ENCODE measurements at regions not wholly inside any gene's neighbourhood (a gene's known extent, or its start where the extent isn't known, plus 50 kb on each side); places are given as distances from the start of the nearest gene placed in this dataset.
"Not testable (repeated sequence)": the region's sequence is repeated elsewhere in the genome, so short reads cannot be mapped to it uniquely, and the experiment has no call there.

GRCh38 chr20:16801919-16802651 lies 53.9 kb downstream of the OTOR start:
- DNase-seq = peak in 52 of 58 donors; percentile 2 to 85 (median 30)

GRCh38 chr20:16802652-16802935 lies 54.4 kb downstream of the OTOR start:
- DNase-seq = no peak

- peak in 53 of 58 donors; percentile 3 to 74 (median 37) for DNase-seq
Observed at GRCh38 chr20:16803965-16804792, 56.0 kb downstream of the OTOR start.

DNA sequence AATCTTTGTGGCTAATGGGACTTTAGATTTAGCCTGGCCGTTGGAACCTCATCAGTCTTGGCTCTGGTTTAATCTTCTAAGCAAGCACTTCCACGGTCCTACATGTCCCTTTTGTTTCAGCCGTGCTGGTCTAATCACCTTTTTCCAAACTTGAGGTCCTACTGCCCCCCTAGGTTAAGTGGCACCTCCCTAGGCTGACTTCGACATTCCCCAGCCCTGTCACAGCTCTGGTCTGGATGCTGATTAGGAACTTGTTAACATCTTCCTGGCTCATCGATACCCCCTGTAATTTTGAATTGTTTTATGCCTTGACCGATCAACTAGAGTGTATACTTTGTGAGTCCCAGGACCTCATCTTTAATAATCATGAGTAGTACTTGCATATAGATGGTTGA lies 56.6 kb downstream of the OTOR start:
- DNase-seq = no peak

DNA sequence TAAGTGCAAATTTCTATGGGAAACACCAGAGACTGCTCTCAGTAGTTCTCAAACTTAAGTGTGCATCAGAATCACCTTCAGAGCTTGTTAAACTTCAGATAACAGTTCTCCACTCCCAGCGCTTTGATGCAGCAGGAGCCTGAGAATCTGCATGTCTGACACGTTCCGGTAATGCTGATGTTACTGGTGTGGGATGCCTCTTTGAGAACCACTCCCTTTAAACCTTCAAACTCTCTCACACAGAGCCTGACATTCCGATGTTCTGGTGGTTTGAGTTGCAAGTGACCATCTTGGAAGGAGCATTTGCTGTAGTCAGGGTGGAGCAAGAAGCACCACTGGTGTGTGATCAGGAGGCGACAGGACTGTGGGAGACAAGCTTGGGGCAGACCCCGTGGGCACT lies 57.9 kb downstream of the OTOR start:
- DNase-seq = no peak

- DNase-seq = no peak
Observed at GRCh38 chr20:16806886-16807285, 58.7 kb downstream of the OTOR start.

DNA sequence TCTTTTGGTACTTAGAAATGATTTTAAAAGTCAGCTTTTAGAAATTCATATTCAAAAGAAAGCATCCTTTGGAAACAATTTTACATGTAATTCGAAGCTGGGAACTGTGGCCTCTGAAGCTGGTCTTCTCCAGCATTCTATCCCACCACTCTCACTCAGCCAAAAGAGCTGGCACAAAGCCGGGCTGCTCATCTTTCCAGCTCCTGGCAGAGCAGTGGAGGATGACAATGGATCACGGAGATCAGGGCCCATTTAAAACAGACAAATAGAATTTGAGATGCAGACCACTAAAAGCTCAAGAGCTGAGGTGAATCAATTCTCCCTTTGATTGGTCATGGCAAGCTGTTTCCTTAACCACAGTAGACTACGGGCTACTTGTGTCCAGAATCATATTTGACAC lies 60.6 kb downstream of the OTOR start:
- DNase-seq = no peak

- no peak for DNase-seq
Observed at GRCh38 chr20:16810216-16810615, 62.1 kb downstream of the OTOR start.

- DNase-seq = no peak
Observed at GRCh38 chr20:16816192-16816591, 68.0 kb downstream of the OTOR start.

DNA sequence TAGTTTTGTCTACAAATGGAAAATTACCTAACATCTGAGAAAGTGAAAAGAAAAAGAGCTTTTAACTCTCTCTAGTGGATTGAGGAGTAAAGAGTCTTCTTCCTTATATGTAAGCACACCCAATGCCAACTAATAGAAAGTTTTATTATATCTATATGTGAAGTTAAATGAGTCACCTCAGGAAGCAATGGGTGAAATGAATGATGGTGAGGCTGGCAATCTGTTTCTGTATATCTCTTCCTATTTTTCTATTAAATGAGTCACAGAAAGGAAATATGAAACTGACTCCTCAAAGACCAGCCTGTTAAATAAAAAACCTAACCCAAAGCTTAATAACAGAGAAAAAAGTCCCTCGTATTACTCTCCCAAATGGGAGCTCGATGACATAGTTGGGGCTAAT lies 71.3 kb downstream of the OTOR start:
- no peak for DNase-seq

DNA sequence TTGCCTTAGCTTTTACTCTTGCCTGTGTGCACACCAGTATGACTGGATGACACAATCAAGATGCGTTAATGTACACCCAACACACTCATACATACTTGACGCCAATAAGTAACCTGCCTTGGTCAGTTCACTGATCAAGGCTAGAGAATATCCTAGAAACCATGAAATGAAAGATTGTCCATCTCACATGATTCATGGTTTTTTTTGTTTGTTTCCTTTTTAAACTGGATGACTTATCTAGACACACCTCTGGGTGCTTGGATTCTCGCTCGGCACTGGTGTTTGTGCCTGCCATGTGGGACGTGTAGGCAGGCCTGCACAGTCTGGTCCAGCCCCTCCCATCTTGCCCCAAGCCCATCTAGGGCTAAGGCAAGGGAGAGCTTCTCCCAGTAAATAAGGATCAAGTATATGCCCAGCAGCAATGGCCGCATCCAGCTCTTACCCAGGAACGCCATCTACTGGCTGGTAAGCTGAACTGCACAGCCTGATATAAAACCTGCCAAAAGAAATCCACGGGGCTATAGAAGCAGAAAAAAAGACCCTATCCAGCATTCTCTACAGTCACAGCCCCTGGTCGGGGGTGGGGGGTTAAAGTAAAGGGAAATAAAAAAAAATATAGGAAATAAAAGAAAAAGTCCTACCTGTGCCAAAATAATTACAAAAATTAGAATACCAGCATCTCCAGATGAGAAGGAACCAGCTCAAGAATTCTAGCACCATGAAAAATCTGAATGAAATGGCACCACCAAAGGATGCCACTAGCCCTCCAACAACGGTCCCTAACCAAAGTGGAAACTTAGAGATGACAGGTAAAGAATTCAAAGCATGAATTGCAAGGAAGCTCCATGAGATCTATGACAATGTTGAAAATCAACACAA lies 73.3 kb downstream of the OTOR start:
- peak in 1 of 58 donors; percentile 1 for DNase-seq

GRCh38 chr20:16824664-16825063 lies 76.5 kb downstream of the OTOR start:
- no peak for DNase-seq

DNA sequence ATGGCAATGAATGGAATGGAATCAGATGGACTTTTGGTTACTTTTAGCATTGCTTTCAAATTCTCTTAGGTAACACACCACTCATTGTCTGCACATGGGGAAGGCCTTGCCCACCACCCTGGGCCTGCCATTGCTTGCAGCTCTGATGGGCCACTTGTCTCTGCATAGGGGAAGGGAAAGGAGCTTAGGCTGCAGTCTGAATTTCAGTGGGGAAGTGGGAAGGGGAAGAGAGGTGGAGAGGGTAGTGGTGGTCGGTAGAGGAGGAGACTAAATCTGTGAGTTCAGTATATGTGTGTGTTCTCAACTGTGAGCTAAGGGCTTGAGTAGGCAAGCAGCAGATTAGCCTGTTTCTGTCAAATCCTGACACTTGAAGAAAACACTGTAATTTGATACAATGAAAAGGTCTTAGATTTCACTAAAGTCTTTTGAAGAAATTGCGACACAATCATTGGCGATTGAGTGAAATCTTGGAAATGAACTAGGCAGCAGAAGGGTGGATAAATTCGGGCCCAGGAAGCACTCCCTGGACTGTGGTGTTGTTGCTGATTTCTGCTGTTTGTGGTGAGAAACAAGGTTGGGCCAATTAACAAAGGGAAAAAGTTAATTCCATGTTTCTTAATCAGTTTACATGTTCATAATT lies 80.6 kb downstream of the OTOR start:
- DNase-seq = no peak

DNA sequence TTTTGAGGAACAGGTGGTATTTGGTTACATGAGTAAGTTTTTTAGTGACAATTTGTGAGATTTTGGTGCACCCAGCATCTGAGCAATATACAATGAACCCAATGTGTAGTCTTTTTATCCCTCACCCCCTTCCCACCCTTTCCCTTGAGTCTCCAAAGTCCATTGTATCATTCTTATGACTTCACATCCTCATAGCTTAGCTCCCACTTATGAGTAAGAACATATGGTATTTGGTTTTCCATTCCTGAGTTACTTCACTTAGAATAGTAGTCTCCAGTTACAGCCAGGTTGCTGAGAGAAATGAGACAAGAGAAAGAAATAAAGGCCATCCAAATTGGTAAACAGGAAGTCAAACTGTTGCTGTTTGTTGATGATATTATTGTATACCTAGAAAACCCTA lies 87.5 kb downstream of the OTOR start:
- DNase-seq = not testable (repeated sequence)

DNA sequence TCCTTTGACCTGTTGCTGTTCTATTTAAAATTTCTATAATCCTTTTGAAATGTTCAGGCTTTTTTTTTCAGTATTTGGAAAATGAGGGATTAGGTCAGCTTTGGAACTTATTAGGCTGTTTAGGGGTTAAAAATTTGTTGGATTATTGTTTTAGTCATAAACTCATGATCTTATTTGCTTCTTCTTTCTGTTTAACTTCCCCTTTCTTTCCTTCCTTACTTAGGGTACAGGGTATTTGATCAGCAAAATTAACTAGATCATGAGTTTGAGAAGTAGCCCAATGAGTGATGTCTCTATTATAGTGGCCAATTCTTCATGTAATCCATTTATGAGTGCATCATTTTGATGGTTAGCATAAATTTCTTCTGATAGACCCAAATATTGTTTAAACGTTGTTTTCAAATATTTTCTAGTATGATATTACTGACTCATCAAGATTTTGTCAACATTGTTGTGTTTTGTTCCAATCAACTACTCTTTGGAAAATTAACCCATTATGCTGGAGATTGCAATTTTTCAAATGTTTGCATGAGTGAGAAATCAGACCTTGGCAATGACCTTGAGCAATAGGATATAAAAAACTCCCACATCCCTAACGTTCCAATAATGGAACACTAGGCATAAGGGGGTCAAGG lies 94.4 kb downstream of the OTOR start:
- DNase-seq = no peak

DNA sequence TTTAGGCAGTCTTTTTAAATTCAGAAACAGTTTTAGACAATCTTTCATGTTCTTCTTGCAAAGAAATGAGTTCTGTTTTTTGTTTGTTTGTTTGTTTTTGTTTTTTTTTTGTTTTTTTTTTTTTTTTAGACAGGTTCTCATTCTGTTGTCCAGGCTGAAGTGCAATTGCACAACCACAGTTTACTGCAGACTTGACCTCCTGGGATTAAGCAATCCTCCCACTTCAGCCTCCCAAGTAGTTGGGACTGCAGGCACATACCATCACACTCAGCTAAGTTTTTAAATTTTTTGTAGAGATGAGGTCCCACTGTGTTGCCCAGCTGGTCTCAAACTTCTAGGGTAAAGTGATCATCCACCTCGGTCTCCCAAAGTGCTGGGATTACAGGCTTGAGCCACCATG lies 96.2 kb downstream of the OTOR start:
- DNase-seq = no peak

DNA sequence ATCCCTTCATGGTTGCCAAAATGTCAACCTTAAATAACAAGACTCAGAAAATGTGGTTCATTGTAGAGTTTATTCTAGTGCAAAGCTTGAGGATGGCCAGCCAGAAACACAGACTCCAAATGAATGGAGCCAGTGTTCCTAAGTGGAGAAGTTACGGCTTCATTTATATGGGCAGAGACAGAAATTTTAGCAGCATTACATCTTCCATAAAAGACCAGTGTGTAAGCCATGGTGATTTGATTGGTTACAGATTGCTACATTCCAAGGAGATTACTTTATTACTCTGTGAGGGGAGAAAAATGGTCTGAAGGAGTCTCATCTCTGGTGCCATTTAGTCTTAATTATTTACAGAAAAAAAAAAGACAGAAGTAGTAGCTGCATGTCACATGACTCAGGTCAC lies 97.8 kb downstream of the OTOR start:
- DNase-seq = no peak

DNA sequence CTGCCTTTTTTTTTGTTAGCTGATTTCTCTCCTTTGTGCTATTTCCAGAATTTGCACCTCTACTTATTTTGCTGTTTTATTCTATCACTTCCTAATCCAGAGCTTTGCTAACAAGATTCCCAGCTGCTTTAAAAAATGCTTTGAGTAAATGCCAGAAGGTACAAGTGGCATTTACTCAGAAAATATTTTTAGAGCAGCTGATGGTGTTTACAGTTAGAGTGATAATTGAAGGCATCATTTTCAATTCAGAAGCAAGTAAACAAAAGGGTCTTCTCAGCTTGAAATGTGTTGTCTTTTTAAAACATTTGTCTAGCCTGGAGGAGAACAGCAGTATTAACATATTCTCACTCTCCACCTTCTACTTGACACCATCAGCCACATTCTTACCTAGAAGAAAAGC lies 99.9 kb downstream of the OTOR start:
- DNase-seq = no peak

GRCh38 chr20:16848526-16848925 lies 100.4 kb downstream of the OTOR start:
- no peak for DNase-seq

DNA sequence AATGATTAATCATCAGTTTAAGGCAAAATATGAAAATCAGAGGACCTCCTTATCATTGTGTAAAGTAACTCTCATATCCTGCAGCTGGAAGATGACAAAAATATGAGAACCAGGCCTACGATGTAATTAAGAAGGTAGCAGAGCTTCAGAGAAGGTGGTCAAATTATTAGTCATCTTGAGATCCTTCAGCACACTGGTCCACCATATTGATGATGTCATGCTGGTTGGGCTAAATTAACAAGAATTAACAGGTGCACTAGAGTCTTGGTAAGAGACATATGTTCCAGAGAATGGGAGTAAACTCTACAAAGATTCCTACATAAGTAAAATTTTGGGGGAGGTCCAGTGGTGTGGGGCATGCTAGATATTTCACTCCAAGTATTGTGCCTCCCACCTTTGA lies 112.8 kb downstream of the OTOR start:
- no peak for DNase-seq

DNA sequence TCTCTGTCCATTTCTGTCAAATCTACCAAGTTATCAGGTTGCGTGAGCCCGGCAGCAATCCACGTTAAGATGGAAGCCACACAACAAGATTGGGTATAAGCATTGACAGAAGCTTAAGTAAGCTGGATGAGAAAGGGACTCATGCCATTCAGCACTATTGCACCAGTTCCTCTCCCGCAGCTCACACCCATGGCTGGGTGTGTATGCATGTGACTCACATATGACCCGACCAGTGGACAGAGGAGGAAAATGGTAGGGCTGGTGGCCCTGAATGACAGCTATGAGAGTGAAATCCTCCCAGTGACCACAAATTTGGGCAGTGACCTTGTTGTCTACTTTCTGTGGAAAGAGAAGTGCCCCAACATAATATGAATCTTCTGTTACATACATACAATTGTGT lies 113.5 kb downstream of the OTOR start:
- no peak for DNase-seq
